ENCODE measurements at regions not wholly inside any gene's neighbourhood (a gene's known extent, or its start where the extent isn't known, plus 50 kb on each side); places are given as distances from the start of the nearest gene placed in this dataset.

GRCh38 chr21:20419772-20420171 lies 578.4 kb upstream of the NCAM2 start:
- TF ChIP-seq, protein P1, sequence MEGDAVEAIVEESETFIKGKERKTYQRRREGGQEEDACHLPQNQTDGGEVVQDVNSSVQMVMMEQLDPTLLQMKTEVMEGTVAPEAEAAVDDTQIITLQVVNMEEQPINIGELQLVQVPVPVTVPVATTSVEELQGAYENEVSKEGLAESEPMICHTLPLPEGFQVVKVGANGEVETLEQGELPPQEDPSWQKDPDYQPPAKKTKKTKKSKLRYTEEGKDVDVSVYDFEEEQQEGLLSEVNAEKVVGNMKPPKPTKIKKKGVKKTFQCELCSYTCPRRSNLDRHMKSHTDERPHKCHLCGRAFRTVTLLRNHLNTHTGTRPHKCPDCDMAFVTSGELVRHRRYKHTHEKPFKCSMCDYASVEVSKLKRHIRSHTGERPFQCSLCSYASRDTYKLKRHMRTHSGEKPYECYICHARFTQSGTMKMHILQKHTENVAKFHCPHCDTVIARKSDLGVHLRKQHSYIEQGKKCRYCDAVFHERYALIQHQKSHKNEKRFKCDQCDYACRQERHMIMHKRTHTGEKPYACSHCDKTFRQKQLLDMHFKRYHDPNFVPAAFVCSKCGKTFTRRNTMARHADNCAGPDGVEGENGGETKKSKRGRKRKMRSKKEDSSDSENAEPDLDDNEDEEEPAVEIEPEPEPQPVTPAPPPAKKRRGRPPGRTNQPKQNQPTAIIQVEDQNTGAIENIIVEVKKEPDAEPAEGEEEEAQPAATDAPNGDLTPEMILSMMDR (IDR thresholded peaks at IDR 0.05 in 2 of 3, conservative IDR thresholded peaks at IDR 0.05 in 1 of 3; ENCODE audit: borderline replicate concordance in 1 of 3, insufficient read depth in 1 of 3, low read depth in 2 of 3, low read length in 2 of 3), result no peak
- TF ChIP-seq POLR2A (IDR thresholded peaks at IDR 0.05; ENCODE audit: borderline replicate concordance, extremely low read depth, insufficient read depth, insufficient read length) (no peak), ATF3 (IDR thresholded peaks at IDR 0.05) (no peak), RAD21 (IDR thresholded peaks at IDR 0.05; ENCODE audit: low read depth) (no peak), POLR2AphosphoS5 (IDR thresholded peaks at IDR 0.05; ENCODE audit: low read depth, low read length) (no peak), EZH2 (IDR thresholded peaks at IDR 0.05) (no peak)

All from HCT116 (cell line).